ENCODE measurements at regions not wholly inside any gene's neighbourhood (a gene's known extent, or its start where the extent isn't known, plus 50 kb on each side); places are given as distances from the start of the nearest gene placed in this dataset.

DNA sequence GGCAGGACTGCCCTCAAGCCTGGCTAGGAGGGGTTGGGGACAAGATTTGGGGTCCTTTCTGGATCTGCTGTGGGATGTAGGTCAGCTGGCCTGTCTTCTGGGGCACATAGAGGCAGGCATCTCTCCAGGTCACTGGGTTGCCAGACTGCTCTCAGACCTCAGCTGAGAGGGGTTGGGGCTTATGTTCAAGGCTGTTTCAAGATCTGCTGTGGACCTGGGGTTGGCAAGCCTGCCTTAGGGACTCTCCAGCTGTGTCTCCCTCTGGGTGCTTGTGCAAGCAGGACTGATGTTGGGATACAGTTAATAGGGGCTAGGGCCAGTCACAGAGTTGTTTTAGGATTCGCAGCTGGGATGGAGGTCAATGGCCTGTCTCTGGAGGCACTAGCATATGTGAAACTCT is 363.0 kb upstream of the ST6GAL2 start:
- no peak for DNase-seq

DNA sequence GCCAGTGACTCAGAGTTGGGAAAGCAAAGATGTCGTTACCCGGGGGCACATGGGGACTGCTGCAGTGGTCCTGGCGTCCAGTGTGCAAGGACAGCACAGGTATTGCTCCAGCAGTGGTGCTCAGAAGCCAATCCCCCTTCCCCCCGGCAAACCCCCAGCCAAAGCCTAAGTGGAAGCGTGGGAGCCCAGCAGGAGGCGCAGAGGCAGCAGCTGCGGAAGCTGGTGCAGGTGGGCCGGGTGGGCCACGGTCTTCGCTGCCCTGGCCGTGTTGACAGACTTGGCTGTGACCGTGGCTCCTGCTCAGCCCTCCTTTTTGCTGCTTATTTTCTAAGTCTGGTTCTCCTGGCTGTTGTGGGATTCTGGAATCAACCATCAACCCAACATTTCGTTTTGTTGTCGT is 369.8 kb upstream of the ST6GAL2 start:
- DNase-seq, result no peak

DNA sequence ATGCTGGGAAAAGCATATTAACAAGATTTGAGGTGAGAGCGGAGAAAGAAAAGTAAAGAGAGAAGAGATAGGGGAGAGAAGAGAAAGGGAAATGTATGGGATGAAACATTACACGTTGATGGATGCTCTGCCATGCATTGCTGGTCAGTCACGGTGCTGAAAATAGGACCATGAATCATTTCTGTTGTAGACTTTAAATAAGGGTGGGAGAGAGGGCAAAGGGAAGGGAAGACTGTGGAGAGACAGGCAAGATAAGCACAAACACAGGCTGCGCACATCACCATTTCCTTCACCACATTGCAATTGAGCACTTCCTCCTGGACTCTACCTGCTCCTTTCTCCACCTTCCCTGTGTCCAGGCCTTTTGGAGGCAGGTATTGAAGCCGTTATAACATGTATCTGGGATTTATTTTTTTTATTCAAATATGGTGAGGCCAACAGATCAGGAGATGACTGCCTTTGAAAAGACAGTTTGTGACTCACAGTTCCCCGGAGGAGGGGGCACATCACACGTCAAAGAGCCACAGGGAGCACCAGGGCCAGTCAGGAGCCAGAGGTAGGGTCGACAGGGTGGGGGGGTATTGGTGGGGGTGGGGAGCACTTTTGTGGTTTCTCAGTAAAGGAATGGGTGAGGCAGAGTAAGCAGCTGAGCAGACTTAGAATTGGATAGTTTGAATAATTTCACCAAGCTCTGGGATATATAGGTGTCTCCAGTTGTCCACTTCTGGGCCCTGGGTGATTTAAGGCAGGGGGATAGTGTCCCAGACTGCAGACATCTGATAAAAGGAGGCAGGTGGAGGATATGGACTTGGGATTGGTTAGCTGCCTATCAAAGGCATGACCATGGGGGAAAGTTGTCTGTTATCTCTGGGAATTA is 372.8 kb upstream of the ST6GAL2 start:
- DNase-seq, result no peak

GRCh38 chr2:107259408-107260195 is 373.6 kb upstream of the ST6GAL2 start:
- DNase-seq, result no peak

DNA sequence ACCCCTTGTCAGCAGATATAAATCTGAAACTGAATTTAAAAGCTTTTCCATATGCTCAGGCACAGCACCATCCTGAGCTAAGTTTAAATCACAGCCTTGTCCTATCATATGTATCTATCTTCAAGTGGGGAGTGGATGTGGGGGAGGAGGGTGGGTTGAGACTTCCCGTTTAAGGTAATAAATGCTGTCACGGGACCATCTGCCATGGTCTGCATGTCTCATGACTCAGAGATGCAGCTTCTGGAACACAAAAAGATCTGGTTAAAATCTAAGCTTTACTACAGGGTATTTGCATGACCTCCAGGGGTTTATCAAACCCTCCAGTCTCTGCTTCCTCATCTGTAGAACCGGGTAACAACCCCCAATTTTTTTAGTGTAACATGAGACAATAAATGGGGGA is 377.7 kb upstream of the ST6GAL2 start:
- DNase-seq, result no peak

- DNase-seq, result no peak
Observed at GRCh38 chr2:107264184-107264583, 378.2 kb upstream of the ST6GAL2 start.

- no peak for DNase-seq
Observed at GRCh38 chr2:107266555-107266954, 380.6 kb upstream of the ST6GAL2 start.

DNA sequence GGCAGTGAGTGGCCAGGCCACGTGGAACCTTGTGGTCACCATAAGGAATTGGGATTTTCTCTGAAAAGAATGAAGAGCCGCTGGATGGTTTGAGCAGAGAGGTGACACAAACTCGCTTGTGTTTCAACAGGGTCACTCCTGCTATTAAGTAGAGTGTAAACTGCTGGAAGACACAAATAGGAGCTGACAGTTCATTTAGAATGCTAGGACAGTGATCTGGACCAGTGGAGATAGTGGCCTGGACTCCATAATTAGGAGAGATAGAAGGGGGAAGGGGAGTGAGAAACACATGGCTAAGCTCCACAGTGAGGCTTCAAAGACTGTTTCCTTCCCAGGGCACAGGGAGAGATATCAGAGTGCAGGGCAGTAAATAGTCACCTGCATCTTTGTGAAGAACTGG is 381.1 kb upstream of the ST6GAL2 start:
- no peak for DNase-seq

- no peak for DNase-seq
Observed at GRCh38 chr2:107276034-107276433, 390.1 kb upstream of the ST6GAL2 start.

- DNase-seq, result no peak
Observed at GRCh38 chr2:107278672-107279071, 392.7 kb upstream of the ST6GAL2 start.

GRCh38 chr2:107281637-107282036 is 395.7 kb upstream of the ST6GAL2 start:
- DNase-seq, result no peak

GRCh38 chr2:107282135-107282534 is 396.2 kb upstream of the ST6GAL2 start:
- no peak for DNase-seq

DNA sequence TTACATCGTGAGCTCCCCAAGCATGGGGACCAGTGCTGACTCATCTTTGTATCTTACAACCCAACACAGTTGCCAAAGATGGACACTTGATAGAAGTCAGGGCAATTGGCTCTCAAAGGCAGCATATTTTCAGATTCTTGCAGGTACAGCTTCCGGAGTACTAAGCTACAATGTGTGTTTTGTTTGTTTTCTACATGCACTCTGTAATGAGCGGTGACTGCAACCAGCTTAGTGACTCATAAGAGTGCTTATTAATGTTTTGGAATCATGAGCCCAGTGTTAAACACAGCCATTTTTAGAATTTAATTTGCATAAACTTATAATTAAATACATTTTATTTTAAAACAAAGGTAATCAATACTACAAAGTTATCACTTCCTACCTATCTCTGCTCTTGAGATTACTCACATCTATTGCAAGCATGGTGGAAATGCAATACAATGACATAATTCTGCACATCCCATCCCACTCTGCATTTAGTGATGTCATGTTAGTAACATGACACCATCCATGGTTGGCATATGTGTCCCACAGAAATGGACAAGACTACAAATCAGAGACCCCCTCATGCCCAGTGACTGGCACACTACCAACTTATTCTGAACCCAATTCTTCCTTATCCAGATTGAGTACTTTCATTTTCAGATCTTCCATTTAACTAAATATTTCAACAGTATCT is 399.8 kb upstream of the ST6GAL2 start:
- no peak for DNase-seq

- DNase-seq, result no peak
Observed at GRCh38 chr2:107290041-107290440, 404.1 kb upstream of the ST6GAL2 start.

DNA sequence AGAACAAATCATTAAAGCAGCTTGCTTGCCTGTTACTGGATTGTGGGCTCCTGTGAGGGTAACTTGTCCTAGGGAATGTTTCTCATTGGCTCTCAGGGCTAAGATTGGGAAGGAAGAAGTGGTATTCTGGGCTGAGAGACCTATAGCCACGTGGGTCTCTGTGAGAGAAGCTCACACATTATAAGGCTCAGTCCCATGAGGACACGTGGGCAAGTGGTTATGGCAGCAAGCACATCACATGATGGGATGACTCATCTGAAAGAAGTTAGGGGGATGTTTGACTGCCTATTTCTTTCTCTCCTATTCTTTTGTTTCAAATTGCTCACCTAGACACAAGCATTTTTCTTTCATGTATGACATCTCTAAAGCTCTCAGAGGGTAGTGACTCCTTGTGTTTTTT is 418.0 kb upstream of the ST6GAL2 start:
- DNase-seq, result no peak

DNA sequence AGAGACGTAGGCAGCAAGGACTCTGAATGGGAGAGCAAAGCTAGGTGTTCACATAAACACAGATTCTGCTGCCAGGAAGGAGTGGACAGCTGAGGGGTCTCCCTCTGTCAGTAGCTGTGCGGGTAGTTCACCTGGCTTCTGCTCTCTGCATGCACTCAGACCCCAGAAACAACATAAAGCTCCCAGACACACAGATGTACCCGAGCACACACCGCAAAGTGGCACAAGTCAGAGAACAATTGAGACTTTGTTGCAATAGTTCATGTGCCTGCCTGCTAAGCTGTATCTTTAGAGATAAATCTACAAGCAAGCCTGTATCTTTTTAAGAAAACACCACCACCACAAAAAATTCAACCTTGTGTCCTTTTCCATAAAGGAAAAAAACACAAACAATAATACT is 420.0 kb upstream of the ST6GAL2 start:
- DNase-seq, result no peak

GRCh38 chr2:107306881-107307280 is 420.9 kb upstream of the ST6GAL2 start:
- DNase-seq, result no peak

DNA sequence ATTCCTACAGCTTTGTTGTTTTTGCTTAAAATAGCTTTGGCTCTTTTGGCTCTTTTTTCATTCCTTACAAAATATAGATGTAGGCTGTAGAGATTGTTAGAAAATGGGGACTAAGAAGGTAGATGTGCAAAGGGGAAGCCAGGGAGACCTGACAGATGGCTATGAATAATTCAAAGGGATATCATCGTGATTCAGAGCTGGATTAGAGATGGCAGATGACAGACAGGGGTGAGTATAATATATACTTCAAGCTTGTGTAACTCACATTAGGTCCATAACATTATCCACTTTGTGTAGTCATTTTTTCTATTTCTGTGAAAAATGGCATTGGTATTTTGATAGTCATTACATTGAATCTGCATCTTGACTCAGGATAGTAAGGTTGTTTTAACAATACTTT is 422.9 kb upstream of the ST6GAL2 start:
- no peak for DNase-seq

DNA sequence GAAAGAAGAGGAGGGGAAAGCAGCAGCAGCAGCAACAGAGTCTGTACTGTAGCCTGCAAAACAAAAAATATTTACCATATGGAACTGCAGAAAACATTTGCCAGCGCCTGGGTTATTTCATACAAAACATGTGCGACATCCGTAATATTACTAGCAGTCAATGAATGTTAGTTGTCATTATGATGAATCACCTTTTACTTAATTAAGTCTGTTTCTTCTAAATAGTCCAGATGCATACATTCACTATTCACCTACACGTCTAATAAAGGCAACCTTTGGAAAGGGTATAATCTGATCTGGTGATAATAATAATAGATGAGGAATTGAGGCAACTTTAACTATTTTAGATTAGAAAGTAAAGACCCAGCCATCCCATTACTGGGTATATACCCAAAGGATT is 426.3 kb upstream of the ST6GAL2 start:
- no peak for DNase-seq

DNA sequence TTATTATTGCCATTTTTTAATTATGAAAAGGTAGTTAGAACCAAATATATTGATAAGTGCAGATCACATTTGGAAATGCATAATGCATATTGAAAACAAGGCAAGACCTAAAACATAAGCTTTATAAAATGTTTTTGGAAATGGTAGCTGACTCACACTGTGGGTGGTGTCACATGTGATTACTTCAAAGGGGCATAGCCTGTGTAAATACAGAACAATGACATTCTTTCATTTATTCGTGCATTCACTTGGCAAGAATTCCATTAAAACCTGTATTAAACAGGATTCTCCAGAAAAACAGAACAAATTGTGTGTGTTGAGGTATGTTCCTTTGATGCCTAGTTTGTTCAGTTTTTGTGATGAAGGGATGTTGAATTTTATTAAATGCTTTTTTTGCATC is 427.3 kb upstream of the ST6GAL2 start:
- no peak for DNase-seq

DNA sequence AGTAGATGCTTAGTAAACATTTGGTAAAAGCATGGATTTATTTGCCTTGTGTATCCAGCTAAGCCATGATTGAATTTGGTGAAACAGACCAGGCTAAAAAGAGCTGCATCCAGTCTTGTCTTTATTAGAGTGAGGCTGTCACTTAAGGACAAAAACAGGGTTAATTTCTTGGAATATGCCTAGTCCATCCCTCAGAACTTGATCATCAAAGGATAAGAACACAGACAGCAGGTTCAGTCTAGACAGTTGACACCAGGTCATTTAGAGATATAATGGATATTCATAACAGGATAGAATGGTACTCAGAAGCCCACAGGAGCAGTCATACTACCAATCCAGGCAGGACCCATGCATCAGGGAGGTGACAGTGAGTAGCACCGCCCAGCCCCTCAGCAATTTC is 434.9 kb upstream of the ST6GAL2 start:
- no peak for DNase-seq

GRCh38 chr2:107322416-107322815 is 436.4 kb upstream of the ST6GAL2 start:
- no peak for DNase-seq

DNA sequence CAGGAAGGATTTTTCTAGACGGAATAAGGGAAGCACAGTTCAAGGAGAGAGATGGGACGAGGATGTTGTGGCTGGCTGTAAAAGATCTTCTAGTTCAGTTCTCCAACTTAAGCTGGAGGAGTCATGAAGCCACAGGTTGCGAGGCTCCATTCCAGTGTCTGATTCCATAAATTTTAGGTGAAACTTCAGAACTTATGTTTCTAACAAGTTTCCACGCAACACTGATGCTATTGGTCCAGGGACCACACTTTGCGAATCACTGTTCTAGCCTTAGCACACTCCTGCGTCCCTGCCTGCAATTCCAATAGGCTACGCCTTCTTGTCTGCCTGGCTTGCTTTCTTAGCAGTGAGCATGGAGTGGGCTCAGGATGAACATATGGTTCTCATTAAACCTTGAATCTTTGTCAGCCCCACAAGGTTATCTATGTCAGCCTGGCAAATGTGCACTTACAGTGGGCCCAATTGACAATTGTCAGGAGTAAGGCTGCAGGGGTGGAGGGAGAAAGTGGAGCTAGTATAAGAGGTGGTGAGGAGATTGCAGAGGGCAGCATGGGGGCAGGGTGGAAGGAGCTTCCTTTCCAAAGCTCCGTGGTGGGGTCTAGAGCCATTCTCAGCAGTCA is 438.1 kb upstream of the ST6GAL2 start:
- no peak for DNase-seq
